ENCODE measurements at regions not wholly inside any gene's neighbourhood (a gene's known extent, or its start where the extent isn't known, plus 50 kb on each side); places are given as distances from the start of the nearest gene placed in this dataset.

DNA sequence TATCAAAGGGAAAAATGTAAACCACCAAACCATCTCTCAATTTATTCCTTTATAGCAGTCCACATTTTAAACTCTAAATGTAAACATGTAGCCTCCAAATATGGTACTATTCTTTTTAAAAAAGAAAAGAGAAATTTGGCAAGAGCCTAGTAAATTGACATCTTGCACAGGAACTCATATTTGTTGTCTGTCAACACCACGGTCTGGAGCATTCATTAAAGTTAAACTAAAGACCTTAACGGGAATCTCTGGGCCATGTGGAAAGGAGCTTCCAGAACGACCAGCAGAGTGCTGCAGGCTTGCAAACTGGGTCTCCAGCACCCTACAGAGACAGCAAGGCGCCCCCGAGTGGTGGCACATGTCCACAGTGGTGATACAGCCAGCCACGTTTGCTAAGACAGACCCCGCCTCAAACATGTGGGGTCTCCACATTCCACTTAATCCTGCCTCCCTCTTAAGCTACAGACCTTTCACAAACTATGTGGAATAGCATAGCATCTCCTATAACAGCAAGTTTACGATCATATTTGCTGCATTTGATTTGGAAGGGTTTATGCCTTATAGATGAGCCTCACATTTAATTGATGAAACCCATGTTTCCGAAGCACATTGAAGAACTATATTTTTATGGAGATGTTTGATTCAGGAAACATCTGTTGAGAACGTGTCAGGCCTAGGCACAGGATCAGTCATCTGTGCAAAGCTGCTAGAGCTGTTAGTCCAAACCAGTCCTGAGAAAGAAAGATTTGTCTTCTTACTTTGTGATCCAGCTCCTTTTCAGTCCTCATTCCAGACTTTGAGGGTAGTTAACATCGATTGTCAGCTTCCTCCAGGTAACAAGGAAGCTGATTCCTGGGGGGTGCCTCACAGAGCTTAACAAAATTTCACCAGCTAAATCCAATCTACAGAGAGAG is 96.4 kb upstream of the BACE2 start:
- DNase-seq (ENCODE audit: low read depth): no peak
- no peak overlapping the region for H3K4me3 ChIP-seq (ENCODE audit: low read depth, low read length)
- TF ChIP-seq, protein P1, sequence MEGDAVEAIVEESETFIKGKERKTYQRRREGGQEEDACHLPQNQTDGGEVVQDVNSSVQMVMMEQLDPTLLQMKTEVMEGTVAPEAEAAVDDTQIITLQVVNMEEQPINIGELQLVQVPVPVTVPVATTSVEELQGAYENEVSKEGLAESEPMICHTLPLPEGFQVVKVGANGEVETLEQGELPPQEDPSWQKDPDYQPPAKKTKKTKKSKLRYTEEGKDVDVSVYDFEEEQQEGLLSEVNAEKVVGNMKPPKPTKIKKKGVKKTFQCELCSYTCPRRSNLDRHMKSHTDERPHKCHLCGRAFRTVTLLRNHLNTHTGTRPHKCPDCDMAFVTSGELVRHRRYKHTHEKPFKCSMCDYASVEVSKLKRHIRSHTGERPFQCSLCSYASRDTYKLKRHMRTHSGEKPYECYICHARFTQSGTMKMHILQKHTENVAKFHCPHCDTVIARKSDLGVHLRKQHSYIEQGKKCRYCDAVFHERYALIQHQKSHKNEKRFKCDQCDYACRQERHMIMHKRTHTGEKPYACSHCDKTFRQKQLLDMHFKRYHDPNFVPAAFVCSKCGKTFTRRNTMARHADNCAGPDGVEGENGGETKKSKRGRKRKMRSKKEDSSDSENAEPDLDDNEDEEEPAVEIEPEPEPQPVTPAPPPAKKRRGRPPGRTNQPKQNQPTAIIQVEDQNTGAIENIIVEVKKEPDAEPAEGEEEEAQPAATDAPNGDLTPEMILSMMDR (IDR thresholded peaks at IDR 0.05; ENCODE audit: insufficient read depth, low read depth, low read length, missing control alignments): peak; percentile 2

DNA sequence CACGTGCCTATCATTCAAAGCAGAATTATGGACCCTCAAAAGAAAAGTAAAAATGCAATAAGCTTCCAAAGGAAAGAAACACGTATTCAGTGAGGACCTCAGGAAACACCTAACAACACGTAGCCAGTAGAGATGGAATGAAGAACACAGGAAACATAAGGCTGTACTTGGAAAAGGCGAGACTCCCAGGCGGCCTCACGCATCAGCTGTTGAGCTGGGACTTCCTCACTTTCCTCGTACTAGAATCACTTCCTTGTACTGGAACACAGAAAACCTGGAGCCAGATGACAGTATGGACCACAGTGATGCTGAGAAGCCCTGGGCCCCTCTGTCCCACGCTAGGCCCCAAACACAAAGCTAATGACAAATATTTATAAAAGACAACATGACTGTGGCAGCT is 94.4 kb upstream of the BACE2 start:
- DNase-seq (ENCODE audit: low read depth): no peak
- TF ChIP-seq, protein P1 (IDR thresholded peaks at IDR 0.05; ENCODE audit: insufficient read depth, low read depth, low read length, missing control alignments): no peak
- no peak overlapping the region for H3K4me3 ChIP-seq (ENCODE audit: low read depth, low read length)

DNA sequence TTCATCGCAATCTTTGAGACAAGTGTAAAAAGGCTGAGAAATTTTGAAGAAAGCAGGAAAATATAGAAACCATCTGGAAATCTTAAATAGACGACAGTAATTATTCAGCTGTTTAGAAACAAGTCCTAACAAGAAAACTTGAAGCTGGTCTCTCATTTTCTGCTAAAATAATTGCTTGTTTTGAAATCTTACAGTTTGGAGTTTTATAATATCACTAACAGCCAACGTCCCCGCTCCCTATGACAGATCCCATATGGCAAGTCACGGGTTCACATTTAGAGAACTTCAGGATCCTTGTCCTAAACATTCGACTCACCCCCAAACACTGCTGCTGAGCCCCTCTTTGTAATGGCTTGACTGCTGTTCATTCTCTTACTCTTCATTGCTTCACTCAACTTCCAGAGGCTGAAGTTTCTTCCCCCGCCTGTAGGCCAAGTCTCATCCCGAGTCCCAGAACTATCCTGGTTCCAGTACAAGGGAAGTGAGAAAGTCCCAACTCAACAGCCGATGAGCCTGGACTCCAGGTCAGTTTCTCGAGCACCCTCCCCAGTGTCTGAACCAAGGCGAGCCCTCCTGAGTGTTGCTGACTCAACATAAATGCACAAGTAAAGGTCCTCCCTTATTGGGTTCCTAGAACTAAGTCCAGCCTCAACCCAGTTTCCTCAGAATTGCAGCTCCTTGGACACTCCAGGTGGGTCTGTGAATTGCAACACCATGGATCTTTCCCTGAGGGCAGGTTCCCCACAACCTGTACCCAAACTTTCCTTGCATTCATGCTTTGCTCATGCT is 93.4 kb upstream of the BACE2 start:
- TF ChIP-seq, protein P1 (IDR thresholded peaks at IDR 0.05; ENCODE audit: insufficient read depth, low read depth, low read length, missing control alignments): no peak
- H3K4me3 ChIP-seq (ENCODE audit: low read depth, low read length): no peak overlapping the region
- no peak for DNase-seq (ENCODE audit: low read depth)

DNA sequence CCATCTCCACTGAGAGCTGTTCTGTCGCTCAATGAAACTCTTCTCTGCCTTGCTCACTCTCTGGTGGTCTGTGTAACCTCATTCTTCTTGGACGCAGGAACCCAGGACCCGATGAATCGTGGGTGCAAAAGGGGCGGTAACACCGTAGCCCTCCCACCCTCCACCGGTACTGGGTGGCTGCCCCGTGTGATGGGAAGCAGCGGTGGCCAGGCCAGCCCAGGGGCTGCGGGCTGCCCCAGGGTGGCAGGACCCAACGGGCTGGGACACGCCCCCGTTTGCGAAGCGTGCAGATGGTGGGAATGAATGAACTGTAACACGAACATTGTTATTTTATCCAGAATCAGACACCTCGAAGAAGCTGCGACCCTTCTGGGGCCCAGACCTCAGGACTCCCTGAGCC is 92.3 kb upstream of the BACE2 start:
- DNase-seq (ENCODE audit: low read depth): no peak

DNA sequence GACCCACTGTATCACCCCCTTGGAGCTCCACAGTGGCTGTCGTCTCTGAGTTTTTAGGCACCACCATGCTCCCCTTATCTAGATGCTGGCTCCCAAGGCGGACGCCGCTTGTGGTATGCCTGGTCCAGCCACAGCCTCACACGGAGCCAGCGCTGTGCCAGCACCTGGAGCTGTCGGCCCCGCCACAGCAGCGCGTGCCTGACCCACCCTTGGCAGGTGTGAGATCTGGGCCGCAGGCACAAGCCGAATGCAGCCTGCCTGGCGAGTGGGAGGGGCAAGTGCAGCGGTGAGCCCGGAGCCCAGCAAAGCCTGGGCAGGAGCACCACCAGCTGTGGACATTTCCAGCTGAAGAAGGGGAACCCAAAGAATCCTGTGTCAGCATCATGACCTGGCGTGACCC is 91.9 kb upstream of the BACE2 start:
- TF ChIP-seq, protein P1 (IDR thresholded peaks at IDR 0.05; ENCODE audit: insufficient read depth, low read depth, low read length, missing control alignments): no peak
- DNase-seq (ENCODE audit: low read depth): no peak
- H3K4me3 ChIP-seq (ENCODE audit: low read depth, low read length): no peak overlapping the region

More for the DNA sequence above, 92.3 kb upstream of the BACE2 start:
- TF ChIP-seq, protein P1 (IDR thresholded peaks at IDR 0.05; ENCODE audit: insufficient read depth, low read depth, low read length, missing control alignments): no peak
- no peak overlapping the region for H3K4me3 ChIP-seq (ENCODE audit: low read depth, low read length)

DNA sequence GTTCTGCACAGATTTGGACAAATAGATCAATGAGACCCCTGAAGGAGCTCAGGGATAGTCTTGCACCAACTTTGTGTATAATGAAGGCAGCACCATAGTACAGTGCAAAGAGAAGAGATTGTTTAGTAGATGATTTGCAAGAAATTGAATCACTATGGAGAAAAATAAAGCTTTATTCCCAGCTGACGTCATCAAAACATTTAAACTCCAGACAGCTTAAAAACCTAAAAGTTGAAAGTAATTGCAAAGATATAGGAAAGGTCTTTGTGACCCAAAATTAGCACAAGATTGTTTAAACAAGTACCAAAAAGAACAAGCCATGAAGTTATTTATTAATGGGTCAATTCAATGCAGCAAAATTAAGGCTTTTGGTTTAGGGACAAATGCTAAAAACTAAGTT is 88.8 kb upstream of the BACE2 start:
- H3K4me3 ChIP-seq (ENCODE audit: low read depth, low read length): no peak overlapping the region
- TF ChIP-seq, protein P1 (IDR thresholded peaks at IDR 0.05; ENCODE audit: insufficient read depth, low read depth, low read length, missing control alignments): no peak
- no peak for DNase-seq (ENCODE audit: low read depth)
